BJ (cell line): ENCODE measurements at regions not wholly inside any gene's neighbourhood (a gene's known extent, or its start where the extent isn't known, plus 50 kb on each side); places are given as distances from the start of the nearest gene placed in this dataset.

Experiments used
- CTCF ChIA-PET: fragments of 350-600 bp; formaldehyde crosslinking; extraction: SDS; loops from one replicate; lab custom pipeline; 2021; ENCODE audit warnings: antibody characterized with exemption, inconsistent platforms; lab: Yijun Ruan, JAX
- POLR2A ChIA-PET: fragments of 300-600 bp; sonication (Branson Sonifier 250); formaldehyde crosslinking; extraction: SDS; loops from one replicate; lab custom pipeline; 2021; ENCODE audit warnings: antibody characterized with exemption; lab: Charles Lee
- DNase-seq: peaks from one replicate; pipeline ENCODE4 v3.0.0-alpha.2; 2011; ENCODE audit warnings: low read depth
- H3K27me3 ChIP-seq: 2 replicates; pipeline ENCODE4 v1.6.0; 2011; ENCODE audit warnings: low read length; ENCODE audit not compliant: control insufficient read depth, insufficient read depth
- H3K36me3 ChIP-seq: 2 replicates; pipeline ENCODE4 v1.5.1; 2011; ENCODE audit warnings: low read length; ENCODE audit not compliant: control insufficient read depth, insufficient read depth
- H3K4me3 ChIP-seq: 2 replicates; pipeline ENCODE4 v1.5.1; 2011; ENCODE audit warnings: low read depth, mild to moderate bottlenecking, control low read depth, low read length
- TF ChIP-seq, protein P1 (sequence below): IDR thresholded peaks from 2 replicates; pipeline ENCODE4 v1.5.1; 2011; ENCODE audit warnings: low read depth, mild to moderate bottlenecking, control low read depth, inconsistent platforms, low read length, moderate library complexity; ENCODE audit not compliant: insufficient read depth

DNA sequence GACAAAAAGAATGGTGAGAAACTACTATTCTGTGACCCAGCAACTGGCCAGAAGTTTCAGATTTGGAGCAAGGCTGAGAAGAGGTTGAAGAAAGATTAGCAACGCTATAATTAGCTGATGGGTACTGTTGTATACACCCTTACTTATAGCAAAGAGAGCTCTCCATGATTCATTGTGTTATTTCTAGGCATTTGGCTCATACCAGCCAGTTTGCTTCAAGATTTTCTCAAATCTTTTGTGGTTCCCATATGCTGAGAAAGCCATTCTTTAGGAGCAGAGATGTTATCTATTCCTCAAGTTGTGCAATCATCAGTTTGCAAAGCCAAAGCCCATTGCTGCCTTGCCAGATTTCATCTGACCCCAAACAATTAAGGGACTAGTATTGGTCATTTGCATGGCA lies 179.4 kb downstream of the ETS1 start:
- Histone ChIP-seq H3K4me3 (no peak overlapping the region), H3K27me3 (no peaks in the 10 kb centered on the region), H3K36me3 (no peaks in the 10 kb centered on the region)
- ChIA-PET POLR2A (interaction anchor here (0.5 kb wide), 1 partner anchor 35 kb away, joined by 3 read pairs; no protein-coding TSS in a partner anchor), CTCF (interaction anchor here (0.6 to 1.2 kb wide), 4 partner anchors 12 to 190 kb away, joined by 3 read pairs; no protein-coding TSS in a partner anchor)
- peak; percentile 66 for DNase-seq
- TF ChIP-seq, protein P1, sequence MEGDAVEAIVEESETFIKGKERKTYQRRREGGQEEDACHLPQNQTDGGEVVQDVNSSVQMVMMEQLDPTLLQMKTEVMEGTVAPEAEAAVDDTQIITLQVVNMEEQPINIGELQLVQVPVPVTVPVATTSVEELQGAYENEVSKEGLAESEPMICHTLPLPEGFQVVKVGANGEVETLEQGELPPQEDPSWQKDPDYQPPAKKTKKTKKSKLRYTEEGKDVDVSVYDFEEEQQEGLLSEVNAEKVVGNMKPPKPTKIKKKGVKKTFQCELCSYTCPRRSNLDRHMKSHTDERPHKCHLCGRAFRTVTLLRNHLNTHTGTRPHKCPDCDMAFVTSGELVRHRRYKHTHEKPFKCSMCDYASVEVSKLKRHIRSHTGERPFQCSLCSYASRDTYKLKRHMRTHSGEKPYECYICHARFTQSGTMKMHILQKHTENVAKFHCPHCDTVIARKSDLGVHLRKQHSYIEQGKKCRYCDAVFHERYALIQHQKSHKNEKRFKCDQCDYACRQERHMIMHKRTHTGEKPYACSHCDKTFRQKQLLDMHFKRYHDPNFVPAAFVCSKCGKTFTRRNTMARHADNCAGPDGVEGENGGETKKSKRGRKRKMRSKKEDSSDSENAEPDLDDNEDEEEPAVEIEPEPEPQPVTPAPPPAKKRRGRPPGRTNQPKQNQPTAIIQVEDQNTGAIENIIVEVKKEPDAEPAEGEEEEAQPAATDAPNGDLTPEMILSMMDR, result no peak

DNA sequence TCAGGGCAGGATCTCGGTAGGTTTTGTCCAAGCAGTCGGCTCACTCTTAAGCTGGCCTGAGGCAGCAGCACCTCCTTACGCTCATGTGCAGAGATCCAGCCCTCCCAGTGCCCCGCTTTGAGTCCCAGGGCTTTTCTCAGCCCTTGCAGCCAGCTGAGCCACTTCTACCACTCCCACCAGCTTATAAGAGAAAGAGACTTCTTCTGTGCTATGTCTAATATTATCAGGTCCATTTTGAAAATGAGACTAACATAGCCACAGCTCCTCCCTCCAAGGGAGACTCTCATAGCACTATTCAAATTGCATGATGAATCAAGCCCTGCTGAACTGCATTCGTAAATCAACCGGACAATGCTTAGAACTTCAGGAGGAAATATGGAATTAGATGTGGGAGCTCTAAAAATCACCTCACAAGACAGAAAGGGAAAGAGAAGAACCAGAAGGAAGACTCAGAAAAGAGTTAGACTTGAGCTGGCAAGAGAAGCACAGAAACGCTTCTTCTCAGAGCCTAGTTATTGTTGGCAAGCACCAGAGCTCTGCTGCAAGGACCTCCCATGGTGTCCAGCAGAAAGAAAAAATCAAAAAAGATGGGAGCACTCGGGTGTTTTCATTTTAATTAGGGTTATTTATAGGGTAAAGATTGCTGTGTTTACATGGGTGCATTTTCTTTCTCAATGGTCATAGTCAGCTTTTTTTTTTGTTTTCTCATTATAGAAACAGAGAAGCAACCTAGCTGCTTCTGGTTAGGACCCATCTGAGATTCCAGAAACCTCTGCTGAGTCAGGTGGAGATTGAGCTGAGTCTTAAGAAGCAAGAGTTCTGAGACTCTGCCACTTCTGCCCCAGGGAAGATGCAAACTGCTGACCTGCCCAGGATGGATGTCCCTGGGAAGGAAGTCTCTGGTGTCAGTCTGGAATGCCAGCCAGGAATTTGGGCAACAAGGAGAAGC lies 181.4 kb downstream of the ETS1 start:
- TF ChIP-seq, protein P1, result no peak
- Histone ChIP-seq H3K4me3 (no peak overlapping the region), H3K27me3 (no peaks in the 10 kb centered on the region), H3K36me3 (no peaks in the 10 kb centered on the region)
- CTCF ChIA-PET, result interaction anchor here (0.6 to 1.8 kb wide), 7 partner anchors 13 to 426 kb away, joined by 3 to 5 read pairs (median 3); no protein-coding TSS in a partner anchor
- DNase-seq, result no peak
- POLR2A ChIA-PET, result no interaction called here

DNA sequence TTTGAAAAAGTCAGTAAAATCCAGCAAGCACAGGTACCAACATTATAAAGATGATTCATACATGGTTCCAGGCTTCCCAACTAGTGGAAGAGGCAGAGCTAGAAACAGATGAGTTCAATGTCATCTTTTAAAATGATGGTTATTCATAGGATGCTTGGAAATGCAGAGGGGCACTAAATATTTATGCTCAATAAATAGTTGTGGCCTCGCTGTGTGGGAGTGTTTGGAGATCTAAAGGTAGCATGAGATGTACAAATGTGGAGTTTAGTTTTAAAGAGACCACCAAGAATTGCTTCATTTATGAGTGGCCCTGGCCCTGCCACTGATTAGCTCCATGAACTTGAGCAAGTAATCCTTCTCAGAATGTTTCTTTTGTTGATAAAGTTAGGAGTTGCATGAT lies 182.2 kb downstream of the ETS1 start:
- no peak for DNase-seq
- H3K27me3 ChIP-seq, result no peaks in the 10 kb centered on the region
- POLR2A ChIA-PET, result no interaction called here
- H3K36me3 ChIP-seq, result no peaks in the 10 kb centered on the region
- CTCF ChIA-PET, result interaction anchor here (0.8 to 1.8 kb wide), 5 partner anchors 69 to 427 kb away, joined by 3 to 5 read pairs (median 3); no protein-coding TSS in a partner anchor
- TF ChIP-seq, protein P1, result no peak
- no peak overlapping the region for H3K4me3 ChIP-seq

GRCh38 chr11:128404437-128404836 lies 182.9 kb downstream of the ETS1 start:
- ChIA-PET CTCF (interaction anchor here (0.9 to 1.8 kb wide), 2 partner anchors 106 to 427 kb away, joined by 3 to 5 read pairs; no protein-coding TSS in a partner anchor), POLR2A (no interaction called here)
- DNase-seq, result no peak
- Histone ChIP-seq H3K4me3 (no peak overlapping the region), H3K36me3 (no peaks in the 10 kb centered on the region), H3K27me3 (no peaks in the 10 kb centered on the region)
- TF ChIP-seq, protein P1, result no peak
